ENCODE measurements at regions not wholly inside any gene's neighbourhood (a gene's known extent, or its start where the extent isn't known, plus 50 kb on each side); places are given as distances from the start of the nearest gene placed in this dataset.

DNA sequence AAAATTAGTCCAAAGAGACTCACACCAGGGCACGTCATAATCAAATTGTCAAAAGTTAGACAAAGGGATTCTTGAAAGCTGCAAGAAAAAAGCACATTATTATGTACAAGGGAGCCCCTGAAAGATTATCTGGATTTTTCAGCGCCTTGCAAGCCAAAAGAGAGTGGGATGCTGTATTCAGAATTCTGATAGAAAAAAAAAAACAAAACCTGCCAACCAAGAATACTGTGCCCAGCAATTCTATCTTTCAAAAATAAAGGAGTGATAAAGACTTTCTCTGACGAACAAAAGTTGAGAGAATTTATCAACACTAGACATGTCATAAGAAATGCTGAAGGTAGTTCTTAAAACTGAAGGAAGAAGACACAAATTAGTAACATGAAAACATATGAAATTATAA, 240.2 kb downstream of the SNX13 start:
- no peak for DNase-seq

DNA sequence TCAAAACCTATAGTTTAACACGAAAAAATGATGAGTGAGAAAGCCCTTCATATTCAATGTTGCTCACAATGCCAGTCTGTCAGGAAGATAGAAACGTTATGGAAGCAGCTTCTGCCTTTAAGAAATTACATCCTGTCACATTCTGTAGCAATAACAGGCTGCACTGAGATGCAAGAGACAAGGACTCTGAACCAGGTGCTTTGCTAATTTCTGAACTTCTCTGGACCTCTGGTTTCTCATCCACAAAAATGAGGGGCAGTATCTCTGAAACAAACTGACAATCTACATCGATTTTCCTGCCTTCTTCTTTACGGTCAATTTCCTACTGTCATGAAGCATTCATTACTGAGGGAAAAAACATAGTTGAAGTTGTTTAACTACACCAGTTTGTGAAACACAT, 234.0 kb downstream of the SNX13 start:
- DNase-seq, result no peak

DNA sequence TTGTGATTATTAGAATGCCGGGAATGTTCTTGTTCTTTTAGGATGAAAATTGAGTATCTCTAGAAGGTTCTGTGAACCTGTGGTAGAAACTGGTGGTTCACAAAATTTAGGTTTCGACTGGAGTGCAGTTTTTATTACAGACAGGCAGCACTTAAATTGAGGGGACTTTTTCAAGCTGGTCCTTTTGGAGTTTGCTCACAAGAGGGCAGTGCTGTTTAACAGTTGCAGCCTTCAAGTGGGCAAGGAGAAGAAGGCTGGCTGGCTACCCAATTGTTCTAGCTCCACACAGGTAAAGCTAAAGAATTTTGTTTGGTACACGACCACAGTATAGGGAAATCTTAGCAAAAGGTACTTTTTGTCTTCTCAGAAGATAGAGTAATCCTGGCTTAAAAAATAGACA, 233.6 kb downstream of the SNX13 start:
- no peak for DNase-seq

- DNase-seq, result no peak
Measured at GRCh38 chr7:17709127-17709526, 231.2 kb downstream of the SNX13 start.

- no peak for DNase-seq
Measured at GRCh38 chr7:17709599-17709998, 230.7 kb downstream of the SNX13 start.

GRCh38 chr7:17710312-17710711, 230.0 kb downstream of the SNX13 start:
- no peak for DNase-seq

- no peak for DNase-seq
Measured at GRCh38 chr7:17713584-17713983, 226.7 kb downstream of the SNX13 start.

GRCh38 chr7:17716816-17717215, 223.5 kb downstream of the SNX13 start:
- DNase-seq, result no peak

- no peak for DNase-seq
Measured at GRCh38 chr7:17719998-17720397, 220.3 kb downstream of the SNX13 start.

GRCh38 chr7:17721736-17722285, 218.5 kb downstream of the SNX13 start:
- no peak for DNase-seq

GRCh38 chr7:17722798-17723197, 217.5 kb downstream of the SNX13 start:
- DNase-seq, result no peak

GRCh38 chr7:17725821-17726220, 214.5 kb downstream of the SNX13 start:
- no peak for DNase-seq

- DNase-seq, result no peak
Measured at GRCh38 chr7:17732083-17732482, 208.2 kb downstream of the SNX13 start.

Data from T1000 (cell line).